H1 (cell line): ENCODE measurements at regions not wholly inside any gene's neighbourhood (a gene's known extent, or its start where the extent isn't known, plus 50 kb on each side); places are given as distances from the start of the nearest gene placed in this dataset.

Experiments
- CTCF ChIA-PET: fragments of 300-600 bp; sonication (Branson Sonifier 250); formaldehyde crosslinking; loops from one replicate; lab custom pipeline; 2021; ENCODE audit not compliant: partially characterized antibody; lab: Charles Lee
- POLR2A ChIA-PET: fragments of 300-600 bp; sonication (Branson Sonifier 250); formaldehyde crosslinking; loops from one replicate; lab custom pipeline; 2021; ENCODE audit warnings: inconsistent platforms; ENCODE audit not compliant: partially characterized antibody; lab: Charles Lee
- DNase-seq, 2 experiments: peaks; one replicate each; pipeline versions ENCODE4 v3.0.0 to v3.0.0-alpha.2; 2010 to 2022; ENCODE audit warnings: low spot score in 2 of 2, low read depth in 1 of 2, mixed read lengths in 1 of 2
- FAIRE-seq: peaks from 2 replicates; lab custom pipeline; 2011; peaks lifted over from hg19 to GRCh38; lab: Jason Lieb, UNC
- H2AFZ ChIP-seq: 2 replicates; pipeline ENCODE4 v1.8.1; 2012; ENCODE audit warnings: low read length, inconsistent platforms
- H2AK5ac ChIP-seq: 2 replicates; pipeline ENCODE4 v1.6.1; 2013; ENCODE audit warnings: low read depth, low read length
- H2BK120ac ChIP-seq: replicated peaks from 2 replicates; pipeline ENCODE3; 2013; ENCODE audit warnings: low read depth, low read length, inconsistent platforms
- H2BK12ac ChIP-seq: 2 replicates; pipeline ENCODE4 v1.6.1; 2013; ENCODE audit warnings: low read depth, low read length
- H2BK15ac ChIP-seq: 2 replicates; pipeline ENCODE4 v1.6.1; 2013; ENCODE audit warnings: low read length
- H2BK20ac ChIP-seq: 2 replicates; pipeline ENCODE4 v1.6.1; 2013; ENCODE audit warnings: low read length
- H2BK5ac ChIP-seq: 2 replicates; pipeline ENCODE4 v1.6.1; 2013; ENCODE audit warnings: low read depth, low read length
- H3K14ac ChIP-seq: 2 replicates; pipeline ENCODE4 v1.6.1; 2013; ENCODE audit warnings: inconsistent platforms; ENCODE audit not compliant: insufficient read length
- H3K18ac ChIP-seq: 2 replicates; pipeline ENCODE4 v1.6.1; 2013; ENCODE audit warnings: low read length; ENCODE audit errors: extremely low read depth
- H3K23ac ChIP-seq: 2 replicates; pipeline ENCODE4 v1.6.1; 2013; ENCODE audit warnings: inconsistent platforms; ENCODE audit not compliant: insufficient read length
- H3K23me2 ChIP-seq: 2 replicates; pipeline ENCODE4 v1.6.1; 2013; ENCODE audit warnings: low read depth, low read length
- H3K27ac ChIP-seq: 2 replicates; pipeline ENCODE4 v1.6.1; 2011; ENCODE audit warnings: low read depth, low read length, inconsistent platforms
- H3K27me3 ChIP-seq, 4 experiments: replicated peaks in 1 of 4; 1 replicate in 1 of 4; 2 replicates in 3 of 4; pipeline versions ENCODE4 v1.6.1 to v1.8.1; 2011 to 2013; ENCODE audit warnings: low read length in 3 of 4, mild to moderate bottlenecking in 3 of 4, inconsistent platforms in 2 of 4, mixed read lengths in 2 of 4, moderate library complexity in 1 of 4; ENCODE audit not compliant: control insufficient read depth in 3 of 4, insufficient read depth in 3 of 4; ENCODE audit errors: extremely low read depth in 1 of 4
- H3K36me3 ChIP-seq, 4 experiments: 2 replicates each; pipeline versions ENCODE4 v1.6.1 to v1.8.1; 2011 to 2013; ENCODE audit warnings: mild to moderate bottlenecking in 4 of 4, low read length in 3 of 4, moderate library complexity in 2 of 4, control low read depth in 1 of 4, inconsistent platforms in 1 of 4; ENCODE audit not compliant: insufficient read depth in 4 of 4, control insufficient read depth in 2 of 4
- H3K4ac ChIP-seq: replicated peaks from 2 replicates; pipeline ENCODE3; 2013; ENCODE audit warnings: low read length, low read depth, mixed read lengths, inconsistent platforms; ENCODE audit not compliant: insufficient read length
- H3K4me1 ChIP-seq, 4 experiments: replicated peaks in 1 of 4; 1 replicate in 1 of 4; 2 replicates in 3 of 4; pipeline versions ENCODE4 v1.6.1 to v1.8.1; 2011 to 2013; ENCODE audit warnings: low read length in 3 of 4, inconsistent platforms in 2 of 4, mixed read lengths in 1 of 4; ENCODE audit not compliant: insufficient read depth in 4 of 4, control insufficient read depth in 3 of 4
- H3K4me2 ChIP-seq, 2 experiments: 2 replicates each; pipeline versions ENCODE4 v1.6.1 to v1.8.1; 2011 to 2013; ENCODE audit warnings: low read depth in 2 of 2, low read length in 2 of 2, control low read depth in 1 of 2, inconsistent platforms in 1 of 2, mild to moderate bottlenecking in 1 of 2; ENCODE audit not compliant: insufficient read depth in 1 of 2
- H3K4me3 ChIP-seq, 4 experiments: fragments of 200-600, 300-600 bp in 1 of 4; sonication (generic), shearing (Covaris generic), sonication (Bioruptor Twin) in 1 of 4; 2 replicates each; pipeline versions ENCODE4 v1.5.1 to v1.8.1; 2011 to 2016; ENCODE audit warnings: low read length in 4 of 4, low read depth in 3 of 4, control low read depth in 2 of 4, inconsistent platforms in 2 of 4, mild to moderate bottlenecking in 2 of 4, mixed read lengths in 1 of 4, moderate library complexity in 1 of 4; ENCODE audit not compliant: insufficient read depth in 2 of 4; ENCODE audit errors: extremely low read depth in 1 of 4
- H3K56ac ChIP-seq: replicated peaks from 2 replicates; pipeline ENCODE3; 2013; ENCODE audit warnings: low read depth, mild to moderate bottlenecking, mixed read lengths, low read length, inconsistent platforms; ENCODE audit not compliant: insufficient read length
- H3K79me1 ChIP-seq: 2 replicates; pipeline ENCODE4 v1.6.1; 2013; ENCODE audit warnings: low read depth, low read length, control low read depth
- H3K79me2 ChIP-seq, 2 experiments: 2 replicates each; pipeline versions ENCODE4 v1.6.1 to v1.8.1; 2012 to 2013; ENCODE audit warnings: low read length in 2 of 2, mild to moderate bottlenecking in 2 of 2, inconsistent platforms in 1 of 2; ENCODE audit not compliant: insufficient read depth in 2 of 2, control insufficient read depth in 1 of 2
- H3K9ac ChIP-seq, 4 experiments: replicated peaks in 1 of 4; 1 replicate in 1 of 4; 2 replicates in 3 of 4; pipeline versions ENCODE4 v1.6.1 to v1.8.1; 2011 to 2013; ENCODE audit warnings: low read depth in 3 of 4, low read length in 3 of 4, control low read depth in 2 of 4, mild to moderate bottlenecking in 2 of 4, moderate library complexity in 2 of 4, inconsistent platforms in 1 of 4; ENCODE audit errors: extremely low read depth in 1 of 4
- H3K9me3 ChIP-seq, 2 experiments: 2 replicates each; pipeline versions ENCODE4 v1.6.1 to v1.8.1; 2012 to 2013; ENCODE audit warnings: mild to moderate bottlenecking in 2 of 2, moderate library complexity in 2 of 2, control low read depth in 1 of 2, inconsistent platforms in 1 of 2, low read depth in 1 of 2, low read length in 1 of 2, mixed read lengths in 1 of 2; ENCODE audit not compliant: insufficient read depth in 2 of 2
- H4K20me1 ChIP-seq, 2 experiments: replicated peaks in 1 of 2; 2 replicates each; pipeline versions ENCODE3 to v1.8.1; 2011 to 2013; ENCODE audit warnings: inconsistent platforms in 2 of 2, low read length in 2 of 2, mild to moderate bottlenecking in 1 of 2; ENCODE audit not compliant: insufficient read depth in 2 of 2, control insufficient read depth in 1 of 2
- H4K5ac ChIP-seq: 2 replicates; pipeline ENCODE4 v1.6.1; 2013; ENCODE audit warnings: low read length, low read depth, mixed read lengths, inconsistent platforms; ENCODE audit not compliant: insufficient read length
- H4K8ac ChIP-seq: 2 replicates; pipeline ENCODE4 v1.8.0; 2013; ENCODE audit warnings: mild to moderate bottlenecking, moderate library complexity, low read length, inconsistent platforms; ENCODE audit not compliant: insufficient read depth; ENCODE audit errors: extremely low read depth
- H4K91ac ChIP-seq: replicated peaks from 2 replicates; pipeline ENCODE3; 2013; ENCODE audit warnings: low read length, mixed read lengths, inconsistent platforms; ENCODE audit not compliant: insufficient read length
- ASH2L ChIP-seq: fragments of 200-600, 300-600 bp; sonication (generic); IDR thresholded peaks from one replicate; pipeline ENCODE4 v1.7.1; 2017; ENCODE audit warnings: low read length
- BRCA1 ChIP-seq: IDR thresholded peaks from 2 replicates; pipeline ENCODE4 v1.6.1; 2012; ENCODE audit warnings: low read depth, low read length, improper control_type of control experiment
- EZH2 ChIP-seq: fragments of 200-600 bp; sonication (generic); IDR thresholded peaks from 2 replicates; pipeline ENCODE4 v1.7.1; 2012; ENCODE audit warnings: low read depth, mild to moderate bottlenecking, moderate library complexity, low read length, inconsistent platforms; ENCODE audit not compliant: severe bottlenecking
- JUN ChIP-seq: IDR thresholded peaks from 2 replicates; pipeline ENCODE4 v1.6.1; 2011; ENCODE audit warnings: low read depth, mild to moderate bottlenecking, improper control_type of control experiment, low read length
- MAFK ChIP-seq: IDR thresholded peaks from 2 replicates; pipeline ENCODE4 v1.6.1; 2012; ENCODE audit warnings: low read depth, mild to moderate bottlenecking, improper control_type of control experiment, low read length
- NRF1 ChIP-seq: IDR thresholded peaks from 2 replicates; pipeline ENCODE4 v1.6.1; 2011; ENCODE audit warnings: mild to moderate bottlenecking, low read depth, low read length, improper control_type of control experiment
- PHF8 ChIP-seq: fragments of 200-600 bp; sonication (generic); conservative IDR thresholded peaks from 2 replicates; pipeline ENCODE4 v1.7.1; 2012; ENCODE audit warnings: low read depth, mild to moderate bottlenecking, inconsistent platforms, low read length, moderate library complexity
- RAD21 ChIP-seq, 2 experiments: IDR thresholded peaks in 1 of 2; conservative IDR thresholded peaks in 1 of 2; 2 replicates each; pipeline ENCODE4 v1.6.1; 2011; ENCODE audit warnings: low read depth in 2 of 2, low read length in 2 of 2, improper control_type of control experiment in 1 of 2, inconsistent platforms in 1 of 2, mild to moderate bottlenecking in 1 of 2, moderate library complexity in 1 of 2
- RXRA ChIP-seq: IDR thresholded peaks from 2 replicates; pipeline ENCODE4 v1.6.1; 2011; ENCODE audit warnings: low read depth, mild to moderate bottlenecking, low read length, moderate library complexity; ENCODE audit not compliant: insufficient read depth
- SIRT6 ChIP-seq: IDR thresholded peaks from one replicate; pipeline ENCODE4 v1.7.1; 2012; ENCODE audit warnings: low read length, inconsistent platforms
- SUZ12 ChIP-seq: fragments of 200-600 bp; sonication (generic); IDR thresholded peaks from 2 replicates; pipeline ENCODE4 v1.6.1; 2012; ENCODE audit warnings: mild to moderate bottlenecking, inconsistent platforms, low read length, moderate library complexity, mixed read lengths
- TAF7 ChIP-seq: optimal IDR thresholded peaks from 2 replicates; pipeline ENCODE3; 2011; ENCODE audit warnings: low read depth, mild to moderate bottlenecking, inconsistent platforms, low read length, moderate library complexity, borderline replicate concordance
- TEAD4 ChIP-seq: IDR thresholded peaks from 2 replicates; pipeline ENCODE4 v1.6.1; 2012; ENCODE audit warnings: low read depth, low read length, inconsistent platforms, mixed read lengths
- WGBS, 2 experiments: shearing (Covaris generic) in 1 of 2; methylation state at CpG; one replicate each; pipeline versions ENCODE4 v1.1.6 to v1.1.7; 2013 to 2015; ENCODE audit warnings: low lambda C conversion rate in 2 of 2, mixed read lengths in 2 of 2, inconsistent platforms in 1 of 2, low coverage in 1 of 2, missing lambda C conversion rate in 1 of 2; ENCODE audit not compliant: insufficient replicate concordance in 2 of 2, insufficient coverage in 1 of 2, insufficient read length in 1 of 2; ENCODE audit errors: extremely low coverage in 1 of 2, missing lambda C conversion rate in 1 of 2; 5-methylcytosine and 5-hydroxymethylcytosine counted together
- TF ChIP-seq, protein P1 (sequence below): IDR thresholded peaks from 2 replicates; pipeline ENCODE4 v1.6.1; 2012; ENCODE audit warnings: low read length, inconsistent platforms

DNA sequence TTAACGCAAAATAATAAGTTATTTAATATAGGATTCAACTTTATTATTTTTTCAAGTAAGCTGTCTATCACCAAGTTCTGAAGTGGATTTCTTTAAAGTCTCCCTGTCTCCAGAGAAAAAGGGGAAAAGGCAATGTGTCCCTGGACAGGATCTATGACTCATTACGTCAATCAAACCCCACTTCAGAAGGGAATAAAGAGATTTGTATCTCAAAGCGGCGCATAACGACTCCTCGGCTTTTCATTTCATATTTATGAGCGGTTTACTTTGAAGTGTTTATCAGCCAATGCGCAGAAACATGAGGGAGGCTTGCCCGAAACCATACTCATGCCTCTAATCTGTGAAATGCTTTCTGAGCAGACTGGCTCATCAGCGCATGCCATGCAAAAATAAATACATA lies 938.6 kb upstream of the WWC1 start:
- no peak overlapping the region for H2AK5ac ChIP-seq
- no peaks in the 10 kb centered on the region for H3K9me3 ChIP-seq
- H3K9ac ChIP-seq = no peak overlapping the region
- FAIRE-seq (no peak), DNase-seq (no peak)
- H3K23ac ChIP-seq = no peak overlapping the region
- no peak overlapping the region for H3K4ac ChIP-seq
- no peaks in the 10 kb centered on the region for H3K36me3 ChIP-seq
- H3K4me1 ChIP-seq = peaks cover 0 to 9% (median 6%) of the 10 kb centered on the region in 4 experiments; a peak in 4 of 7 replicates
- H4K20me1 ChIP-seq = no peaks in the 10 kb centered on the region
- no peak overlapping the region for H3K18ac ChIP-seq
- no peak overlapping the region for H3K4me3 ChIP-seq
- H3K23me2 ChIP-seq = no peaks in the 10 kb centered on the region
- no peak overlapping the region for H2BK20ac ChIP-seq
- no peak overlapping the region for H2AFZ ChIP-seq
- ChIA-PET CTCF (no interaction called here), POLR2A (no interaction called here)
- H3K4me2 ChIP-seq = no peak overlapping the region
- H3K27me3 ChIP-seq = no peaks in the 10 kb centered on the region
- H2BK15ac ChIP-seq = no peak overlapping the region
- H4K8ac ChIP-seq = no peak overlapping the region
- no peak overlapping the region for H4K5ac ChIP-seq
- no peak overlapping the region for H2BK120ac ChIP-seq
- H2BK12ac ChIP-seq = no peak overlapping the region
- no peak overlapping the region for H3K27ac ChIP-seq
- no peak overlapping the region for H3K14ac ChIP-seq
- WGBS, 2 experiments = 77% methylated on average over 10 of the region's 10 CpGs; no CpG with 5 or more reads in 1 of the 2 experiments
- H3K56ac ChIP-seq = no peak overlapping the region
- H3K79me1 ChIP-seq = no peaks in the 10 kb centered on the region
- H2BK5ac ChIP-seq = no peak overlapping the region
- H4K91ac ChIP-seq = no peak overlapping the region
- no peaks in the 10 kb centered on the region for H3K79me2 ChIP-seq
- TF ChIP-seq MAFK (no peak), JUN (no peak), TAF7 (no peak), SIRT6 (no peak), BRCA1 (no peak), EZH2 (no peak), NRF1 (no peak), TEAD4 (no peak), ASH2L (no peak), RAD21 (IDR thresholded peaks at IDR 0.05 in 1 of 2, conservative IDR thresholded peaks at IDR 0.05 in 1 of 2; ENCODE audit: low read depth in 2 of 2, low read length in 2 of 2) (no peak), PHF8 (no peak), SUZ12 (no peak), RXRA (no peak)
- TF ChIP-seq, protein P1, sequence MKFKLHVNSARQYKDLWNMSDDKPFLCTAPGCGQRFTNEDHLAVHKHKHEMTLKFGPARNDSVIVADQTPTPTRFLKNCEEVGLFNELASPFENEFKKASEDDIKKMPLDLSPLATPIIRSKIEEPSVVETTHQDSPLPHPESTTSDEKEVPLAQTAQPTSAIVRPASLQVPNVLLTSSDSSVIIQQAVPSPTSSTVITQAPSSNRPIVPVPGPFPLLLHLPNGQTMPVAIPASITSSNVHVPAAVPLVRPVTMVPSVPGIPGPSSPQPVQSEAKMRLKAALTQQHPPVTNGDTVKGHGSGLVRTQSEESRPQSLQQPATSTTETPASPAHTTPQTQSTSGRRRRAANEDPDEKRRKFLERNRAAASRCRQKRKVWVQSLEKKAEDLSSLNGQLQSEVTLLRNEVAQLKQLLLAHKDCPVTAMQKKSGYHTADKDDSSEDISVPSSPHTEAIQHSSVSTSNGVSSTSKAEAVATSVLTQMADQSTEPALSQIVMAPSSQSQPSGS = no peak
